Right atrium auricular region (tissue), 2 donors: ENCODE measurements at regions not wholly inside any gene's neighbourhood (a gene's known extent, or its start where the extent isn't known, plus 50 kb on each side); places are given as distances from the start of the nearest gene placed in this dataset.

Experiments used
- DNase-seq: peaks from one replicate; pipeline ENCODE4 v3.0.0-alpha.2; 2019; ENCODE audit warnings: low spot score
- H3K27ac ChIP-seq, 2 donors: fragments of 200-600 bp; sonication (generic); 1 replicate in 1 of 2; 2 replicates in 1 of 2; pipeline ENCODE4 v1.5.1; 2016 to 2019
- H3K27me3 ChIP-seq, 2 donors: fragments of 200-600 bp; sonication (generic); one replicate each; pipeline versions ENCODE4 v1.5.1 to v1.6.0; 2017 to 2019
- H3K36me3 ChIP-seq: fragments of 200-600 bp; sonication (generic); one replicate; pipeline ENCODE4 v1.5.1; 2016
- H3K4me1 ChIP-seq, 2 donors: fragments of 200-600 bp; sonication (generic); one replicate each; pipeline versions ENCODE4 v1.5.1 to v1.6.0; 2017 to 2019
- H3K4me3 ChIP-seq, 2 donors: fragments of 200-600 bp; sonication (generic); 1 replicate in 1 of 2; 2 replicates in 1 of 2; pipeline ENCODE4 v1.5.1; 2017 to 2019; ENCODE audit warnings: mild to moderate bottlenecking in 1 of 2, moderate library complexity in 1 of 2
- H3K9me3 ChIP-seq, 2 donors: fragments of 200-600 bp; sonication (generic); one replicate each; pipeline ENCODE4 v1.5.1; 2019
- CTCF ChIP-seq, 2 donors: fragments of 200-600 bp; sonication (generic); IDR thresholded peaks; one replicate each; pipeline ENCODE4 v1.5.1; 2019; ENCODE audit warnings: antibody characterized with exemption in 2 of 2

- Histone ChIP-seq H3K9me3 (no peaks in the 10 kb centered on the region), H3K27ac (no peak overlapping the region), H3K27me3 (no peaks in the 10 kb centered on the region), H3K4me1 (no peaks in the 10 kb centered on the region), H3K36me3 (no peaks in the 10 kb centered on the region), H3K4me3 (no peak overlapping the region)
- no peak for DNase-seq
- TF ChIP-seq CTCF (IDR thresholded peaks at IDR 0.05), result no peak
Measured at GRCh38 chr10:59099481-59099880, 77.0 kb upstream of the PHYHIPL start.

- no peaks in the 10 kb centered on the region for H3K36me3 ChIP-seq
- H3K27me3 ChIP-seq, result no peaks in the 10 kb centered on the region
- TF ChIP-seq CTCF (IDR thresholded peaks at IDR 0.05), result no peak
- no peaks in the 10 kb centered on the region for H3K4me1 ChIP-seq
- no peak overlapping the region for H3K27ac ChIP-seq
- DNase-seq, result no peak
- H3K9me3 ChIP-seq, result no peaks in the 10 kb centered on the region
- no peak overlapping the region for H3K4me3 ChIP-seq
Measured at GRCh38 chr10:59102394-59102793, 74.0 kb upstream of the PHYHIPL start.

- H3K4me1 ChIP-seq, result no peaks in the 10 kb centered on the region
- no peak for TF ChIP-seq CTCF (IDR thresholded peaks at IDR 0.05)
- DNase-seq, result no peak
Measured at GRCh38 chr10:59104186-59104585, 72.3 kb upstream of the PHYHIPL start.

GRCh38 chr10:59106441-59106840 is 70.0 kb upstream of the PHYHIPL start:
- Histone ChIP-seq H3K27me3 (no peaks in the 10 kb centered on the region), H3K36me3 (no peaks in the 10 kb centered on the region), H3K4me3 (no peak overlapping the region), H3K27ac (no peak overlapping the region), H3K4me1 (no peaks in the 10 kb centered on the region), H3K9me3 (no peaks in the 10 kb centered on the region)
- DNase-seq, result no peak
- TF ChIP-seq CTCF (IDR thresholded peaks at IDR 0.05), result no peak

More at GRCh38 chr10:59104186-59104585, 72.3 kb upstream of the PHYHIPL start:
- Histone ChIP-seq H3K27ac (no peak overlapping the region), H3K27me3 (no peaks in the 10 kb centered on the region), H3K9me3 (no peaks in the 10 kb centered on the region), H3K4me3 (no peak overlapping the region), H3K36me3 (no peaks in the 10 kb centered on the region)

GRCh38 chr10:59107147-59107546 is 69.3 kb upstream of the PHYHIPL start:
- Histone ChIP-seq H3K27me3 (no peaks in the 10 kb centered on the region), H3K9me3 (no peaks in the 10 kb centered on the region), H3K4me3 (no peak overlapping the region), H3K36me3 (no peaks in the 10 kb centered on the region), H3K27ac (no peak overlapping the region), H3K4me1 (no peaks in the 10 kb centered on the region)
- DNase-seq, result no peak
- TF ChIP-seq CTCF (IDR thresholded peaks at IDR 0.05), result no peak

GRCh38 chr10:59108296-59108870 is 68.1 kb upstream of the PHYHIPL start:
- H3K9me3 ChIP-seq, result no peaks in the 10 kb centered on the region
- no peak for TF ChIP-seq CTCF (IDR thresholded peaks at IDR 0.05)

More at GRCh38 chr10:59108296-59108870, 68.1 kb upstream of the PHYHIPL start:
- no peaks in the 10 kb centered on the region for H3K27me3 ChIP-seq
- H3K4me1 ChIP-seq, result no peaks in the 10 kb centered on the region
- no peak overlapping the region for H3K27ac ChIP-seq
- no peaks in the 10 kb centered on the region for H3K36me3 ChIP-seq
- no peak for DNase-seq
- H3K4me3 ChIP-seq, result no peak overlapping the region
